ENCODE measurements at regions not wholly inside any gene's neighbourhood (a gene's known extent, or its start where the extent isn't known, plus 50 kb on each side); places are given as distances from the start of the nearest gene placed in this dataset.

DNA sequence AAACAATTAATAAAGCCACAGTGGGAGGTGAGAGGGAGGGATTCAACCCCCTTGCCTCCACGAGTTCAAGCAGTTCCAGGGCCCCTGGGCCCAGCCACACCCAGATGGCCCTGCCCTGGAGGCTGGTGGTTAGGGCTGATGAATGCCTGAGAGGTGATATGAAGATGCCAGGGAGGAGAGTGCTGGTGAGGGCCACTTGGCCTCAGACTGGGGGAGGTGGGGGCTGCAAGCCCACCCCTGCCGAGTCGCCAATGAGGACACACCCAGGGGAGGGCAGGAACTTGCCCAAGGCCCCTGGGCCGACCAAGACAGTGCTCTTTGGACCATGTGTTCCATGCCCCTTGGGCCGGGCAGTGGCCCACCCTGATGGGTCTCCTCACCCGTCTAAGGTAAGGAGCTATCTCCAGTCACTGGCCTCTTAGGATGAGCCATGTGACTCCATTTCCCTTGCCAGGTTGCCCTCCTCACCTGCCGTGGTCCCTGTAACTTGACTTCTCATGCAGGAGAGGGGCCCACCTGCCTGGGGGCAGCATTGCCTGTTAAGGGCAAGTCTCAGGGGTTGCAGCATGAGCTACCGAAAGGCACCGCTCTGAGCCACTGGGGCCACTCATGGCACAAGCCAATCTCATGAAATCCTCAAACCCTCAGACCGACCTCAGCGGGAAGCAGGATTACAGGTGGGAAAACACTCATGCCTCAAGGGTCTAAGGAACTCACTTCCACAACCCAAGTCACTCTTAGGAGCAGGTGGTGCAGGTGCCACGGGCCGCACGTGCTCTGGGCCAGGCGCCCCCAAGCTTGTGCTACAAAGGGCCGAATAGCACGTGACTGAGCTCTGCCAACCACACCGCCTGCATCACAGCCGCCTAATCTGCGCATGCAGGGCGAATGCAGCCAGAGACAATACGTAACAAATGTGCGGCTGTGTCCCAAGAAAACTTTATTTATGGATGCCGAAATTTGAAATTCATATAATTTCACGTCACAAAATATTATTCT, 147.4 kb upstream of the MLN start:
- TF ChIP-seq, protein P1, sequence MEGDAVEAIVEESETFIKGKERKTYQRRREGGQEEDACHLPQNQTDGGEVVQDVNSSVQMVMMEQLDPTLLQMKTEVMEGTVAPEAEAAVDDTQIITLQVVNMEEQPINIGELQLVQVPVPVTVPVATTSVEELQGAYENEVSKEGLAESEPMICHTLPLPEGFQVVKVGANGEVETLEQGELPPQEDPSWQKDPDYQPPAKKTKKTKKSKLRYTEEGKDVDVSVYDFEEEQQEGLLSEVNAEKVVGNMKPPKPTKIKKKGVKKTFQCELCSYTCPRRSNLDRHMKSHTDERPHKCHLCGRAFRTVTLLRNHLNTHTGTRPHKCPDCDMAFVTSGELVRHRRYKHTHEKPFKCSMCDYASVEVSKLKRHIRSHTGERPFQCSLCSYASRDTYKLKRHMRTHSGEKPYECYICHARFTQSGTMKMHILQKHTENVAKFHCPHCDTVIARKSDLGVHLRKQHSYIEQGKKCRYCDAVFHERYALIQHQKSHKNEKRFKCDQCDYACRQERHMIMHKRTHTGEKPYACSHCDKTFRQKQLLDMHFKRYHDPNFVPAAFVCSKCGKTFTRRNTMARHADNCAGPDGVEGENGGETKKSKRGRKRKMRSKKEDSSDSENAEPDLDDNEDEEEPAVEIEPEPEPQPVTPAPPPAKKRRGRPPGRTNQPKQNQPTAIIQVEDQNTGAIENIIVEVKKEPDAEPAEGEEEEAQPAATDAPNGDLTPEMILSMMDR (IDR thresholded peaks at IDR 0.05; ENCODE audit: low read depth, low read length, poor library complexity, severe bottlenecking) = no peak
- no peak for TF ChIP-seq EZH2phosphoT487 (IDR thresholded peaks at IDR 0.05; ENCODE audit: borderline replicate concordance, low read length)
